ENCODE measurements at regions not wholly inside any gene's neighbourhood (a gene's known extent, or its start where the extent isn't known, plus 50 kb on each side); places are given as distances from the start of the nearest gene placed in this dataset.

- no peaks in the 10 kb centered on the region for H3K4me1 ChIP-seq (ENCODE audit: control insufficient read depth in 1 of 2, insufficient read depth in 2 of 2, low read length in 2 of 2)
- BruUV-seq (replicated peaks), result no TSS peak
- intact Hi-C loops (cut with micrococcal nuclease), result no loop called here
- H3K27me3 ChIP-seq (ENCODE audit: insufficient read depth, low read length), result no peaks in the 10 kb centered on the region
- RAD21 ChIA-PET (ENCODE audit: low non-redundant PET in 1 of 2, low total read pairs in 2 of 2, uncharacterized antibody in 2 of 2, unreplicated experiment in 2 of 2), result no interaction called here
- CTCF ChIA-PET, result no interaction called here
- no peak overlapping the region for H3K27ac ChIP-seq (ENCODE audit: low read depth, low read length)
- H3K36me3 ChIP-seq (ENCODE audit: control insufficient read depth in 1 of 2, insufficient read depth in 2 of 2, low read length in 2 of 2), result no peaks in the 10 kb centered on the region
- H3K9ac ChIP-seq (ENCODE audit: low read length), result no peak overlapping the region
- ATAC-seq, result no peak
- no peak overlapping the region for H2AFZ ChIP-seq (ENCODE audit: low read depth, low read length, poor library complexity, severe bottlenecking)
- H4K20me1 ChIP-seq (ENCODE audit: insufficient read depth), result no peaks in the 10 kb centered on the region
- no peak overlapping the region for H3K4me2 ChIP-seq (ENCODE audit: low read length)
- H3K4me3 ChIP-seq (replicated peaks in 1 of 2; ENCODE audit: low read depth in 1 of 2, low read length in 2 of 2), result no peak overlapping the region
- H3K79me2 ChIP-seq (ENCODE audit: insufficient read depth, low read length), result no peaks in the 10 kb centered on the region
- DNase-seq (ENCODE audit: low read depth, low spot score), result no peak
- TF ChIP-seq EGR1 (IDR thresholded peaks at IDR 0.05; ENCODE audit: low read depth) (no peak), CBX3 (IDR thresholded peaks at IDR 0.05; ENCODE audit: low read depth) (no peak), SRF (IDR thresholded peaks at IDR 0.05; ENCODE audit: low read depth) (no peak), POLR2A (IDR thresholded peaks at IDR 0.05; ENCODE audit: borderline replicate concordance, extremely low read depth, insufficient read depth, insufficient read length) (no peak), YY1 (IDR thresholded peaks at IDR 0.05; ENCODE audit: extremely low read depth, insufficient replicate concordance, low read depth, low read length) (no peak), EZH2phosphoT487 (IDR thresholded peaks at IDR 0.05; ENCODE audit: borderline replicate concordance) (no peak), ZNF274 (IDR thresholded peaks at IDR 0.05; ENCODE audit: low read depth, low read length) (no peak), TCF7L2 (IDR thresholded peaks at IDR 0.05; ENCODE audit: borderline replicate concordance, extremely low read depth, insufficient read depth, insufficient read length) (no peak), SIN3A (IDR thresholded peaks at IDR 0.05; ENCODE audit: low read depth) (no peak), EZH2 (IDR thresholded peaks at IDR 0.05) (no peak), CEBPB (IDR thresholded peaks at IDR 0.05; ENCODE audit: low read depth) (no peak), ELF1 (IDR thresholded peaks at IDR 0.05; ENCODE audit: borderline replicate concordance, low read depth) (no peak), FOSL1 (IDR thresholded peaks at IDR 0.05; ENCODE audit: low read depth) (no peak), SP1 (IDR thresholded peaks at IDR 0.05; ENCODE audit: low read depth) (no peak), REST (IDR thresholded peaks at IDR 0.05; ENCODE audit: low read depth) (no peak), POLR2AphosphoS5 (IDR thresholded peaks at IDR 0.05; ENCODE audit: low read depth, low read length) (no peak), ZFX (IDR thresholded peaks at IDR 0.05) (no peak), MAX (IDR thresholded peaks at IDR 0.05) (no peak)
- TF ChIP-seq, protein P1, sequence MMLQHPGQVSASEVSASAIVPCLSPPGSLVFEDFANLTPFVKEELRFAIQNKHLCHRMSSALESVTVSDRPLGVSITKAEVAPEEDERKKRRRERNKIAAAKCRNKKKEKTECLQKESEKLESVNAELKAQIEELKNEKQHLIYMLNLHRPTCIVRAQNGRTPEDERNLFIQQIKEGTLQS (IDR thresholded peaks at IDR 0.05), result no peak
- TF ChIP-seq, protein P2, sequence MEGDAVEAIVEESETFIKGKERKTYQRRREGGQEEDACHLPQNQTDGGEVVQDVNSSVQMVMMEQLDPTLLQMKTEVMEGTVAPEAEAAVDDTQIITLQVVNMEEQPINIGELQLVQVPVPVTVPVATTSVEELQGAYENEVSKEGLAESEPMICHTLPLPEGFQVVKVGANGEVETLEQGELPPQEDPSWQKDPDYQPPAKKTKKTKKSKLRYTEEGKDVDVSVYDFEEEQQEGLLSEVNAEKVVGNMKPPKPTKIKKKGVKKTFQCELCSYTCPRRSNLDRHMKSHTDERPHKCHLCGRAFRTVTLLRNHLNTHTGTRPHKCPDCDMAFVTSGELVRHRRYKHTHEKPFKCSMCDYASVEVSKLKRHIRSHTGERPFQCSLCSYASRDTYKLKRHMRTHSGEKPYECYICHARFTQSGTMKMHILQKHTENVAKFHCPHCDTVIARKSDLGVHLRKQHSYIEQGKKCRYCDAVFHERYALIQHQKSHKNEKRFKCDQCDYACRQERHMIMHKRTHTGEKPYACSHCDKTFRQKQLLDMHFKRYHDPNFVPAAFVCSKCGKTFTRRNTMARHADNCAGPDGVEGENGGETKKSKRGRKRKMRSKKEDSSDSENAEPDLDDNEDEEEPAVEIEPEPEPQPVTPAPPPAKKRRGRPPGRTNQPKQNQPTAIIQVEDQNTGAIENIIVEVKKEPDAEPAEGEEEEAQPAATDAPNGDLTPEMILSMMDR (IDR thresholded peaks at IDR 0.05 in 2 of 3, conservative IDR thresholded peaks at IDR 0.05 in 1 of 3; ENCODE audit: borderline replicate concordance in 1 of 3, insufficient read depth in 1 of 3, low read depth in 2 of 3, low read length in 2 of 3), result no peak
- no peaks in the 10 kb centered on the region for H3K9me2 ChIP-seq (ENCODE audit: insufficient read depth)
- POLR2A ChIA-PET, result no interaction called here
- H3K9me3 ChIP-seq (ENCODE audit: control insufficient read depth in 1 of 2, insufficient read depth in 1 of 2, low read depth in 1 of 2, low read length in 2 of 2), result no peaks in the 10 kb centered on the region
These were observed 429.3 kb downstream of the TMEM232 start for GRCh38 chr5:110297152-110297670.
